ENCODE measurements at regions not wholly inside any gene's neighbourhood (a gene's known extent, or its start where the extent isn't known, plus 50 kb on each side); places are given as distances from the start of the nearest gene placed in this dataset.

DNA sequence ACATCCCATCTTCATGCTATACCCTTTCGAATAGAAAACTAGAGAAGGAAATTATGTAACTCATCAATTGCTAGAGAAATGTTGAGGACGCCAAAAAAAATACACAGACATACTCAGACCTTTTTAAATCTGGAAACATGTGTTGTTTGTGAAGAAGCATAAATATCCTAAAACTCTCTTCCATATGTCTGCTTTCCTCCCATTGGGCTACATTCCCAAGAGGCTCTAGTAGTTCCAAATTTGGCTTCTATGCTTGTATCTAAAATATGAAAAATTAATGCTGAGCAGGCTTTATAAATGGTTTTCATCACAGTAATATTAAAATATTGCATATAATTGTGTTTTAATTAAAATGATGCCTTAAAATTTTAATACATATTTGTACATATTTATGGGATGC lies 297.9 kb upstream of the PSMD7 start:
- ATAC-seq (no peak), DNase-seq (no peak)
- CTCF ChIA-PET, result no interaction called here
- Mint-ChIP-seq H3K9me3 (peaks cover 10% of the 10 kb centered on the region), H3K4me3 (no peak overlapping the region), H3K27ac (no peak overlapping the region), H3K4me1 (ENCODE audit: low read depth) (no peaks in the 10 kb centered on the region), H3K36me3 (ENCODE audit: low read depth) (no peaks in the 10 kb centered on the region), H3K27me3 (no peaks in the 10 kb centered on the region)
- POLR2A ChIA-PET, result no interaction called here
- intact Hi-C loops (cut with micrococcal nuclease), result no loop called here
- TF ChIP-seq, protein P1, sequence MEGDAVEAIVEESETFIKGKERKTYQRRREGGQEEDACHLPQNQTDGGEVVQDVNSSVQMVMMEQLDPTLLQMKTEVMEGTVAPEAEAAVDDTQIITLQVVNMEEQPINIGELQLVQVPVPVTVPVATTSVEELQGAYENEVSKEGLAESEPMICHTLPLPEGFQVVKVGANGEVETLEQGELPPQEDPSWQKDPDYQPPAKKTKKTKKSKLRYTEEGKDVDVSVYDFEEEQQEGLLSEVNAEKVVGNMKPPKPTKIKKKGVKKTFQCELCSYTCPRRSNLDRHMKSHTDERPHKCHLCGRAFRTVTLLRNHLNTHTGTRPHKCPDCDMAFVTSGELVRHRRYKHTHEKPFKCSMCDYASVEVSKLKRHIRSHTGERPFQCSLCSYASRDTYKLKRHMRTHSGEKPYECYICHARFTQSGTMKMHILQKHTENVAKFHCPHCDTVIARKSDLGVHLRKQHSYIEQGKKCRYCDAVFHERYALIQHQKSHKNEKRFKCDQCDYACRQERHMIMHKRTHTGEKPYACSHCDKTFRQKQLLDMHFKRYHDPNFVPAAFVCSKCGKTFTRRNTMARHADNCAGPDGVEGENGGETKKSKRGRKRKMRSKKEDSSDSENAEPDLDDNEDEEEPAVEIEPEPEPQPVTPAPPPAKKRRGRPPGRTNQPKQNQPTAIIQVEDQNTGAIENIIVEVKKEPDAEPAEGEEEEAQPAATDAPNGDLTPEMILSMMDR (IDR thresholded peaks at IDR 0.05), result no peak

DNA sequence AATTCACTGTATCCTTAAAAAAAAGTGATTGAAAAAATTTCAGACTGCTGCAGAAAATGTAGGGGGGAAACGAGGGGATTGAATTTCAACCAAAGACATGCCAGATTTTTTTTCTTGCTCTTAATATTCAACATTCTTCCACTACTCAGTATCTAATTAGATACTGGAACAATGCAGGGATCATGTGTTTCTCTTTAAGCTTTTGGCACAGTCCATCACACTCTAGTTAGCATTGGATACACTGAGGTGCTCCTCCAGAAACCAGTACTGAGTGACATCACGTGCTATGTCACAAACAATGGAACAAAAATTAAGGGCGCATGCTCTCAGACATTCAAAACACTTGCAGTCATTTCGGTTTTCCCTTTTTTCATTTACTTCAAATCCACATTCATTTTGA lies 298.6 kb upstream of the PSMD7 start:
- POLR2A ChIA-PET, result no interaction called here
- TF ChIP-seq, protein P1 (IDR thresholded peaks at IDR 0.05), result no peak
- Mint-ChIP-seq H3K27me3 (no peaks in the 10 kb centered on the region), H3K27ac (no peak overlapping the region), H3K9me3 (peaks cover 6% of the 10 kb centered on the region), H3K36me3 (ENCODE audit: low read depth) (no peaks in the 10 kb centered on the region), H3K4me3 (no peak overlapping the region), H3K4me1 (ENCODE audit: low read depth) (no peaks in the 10 kb centered on the region)
- ATAC-seq (no peak), DNase-seq (no peak)
- intact Hi-C loops (cut with micrococcal nuclease), result no loop called here
- CTCF ChIA-PET, result no interaction called here

DNA sequence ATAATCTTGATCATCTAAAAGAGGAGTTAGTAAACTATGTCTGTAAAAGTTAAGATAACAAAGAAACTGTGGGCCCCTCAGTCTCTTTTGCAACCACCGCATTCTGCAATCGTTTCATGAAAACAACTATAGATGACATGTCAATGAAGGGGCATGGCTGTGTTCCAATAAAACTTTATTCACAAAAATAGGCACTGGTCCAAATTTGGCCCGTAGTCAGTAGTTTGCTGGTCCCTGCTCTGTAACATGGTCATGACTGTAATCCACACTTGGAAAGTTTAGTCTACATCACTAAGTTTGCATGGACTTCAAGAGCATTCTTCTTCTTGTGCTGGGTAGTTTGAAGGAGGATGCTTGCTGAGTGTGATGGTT lies 299.3 kb upstream of the PSMD7 start:
- Mint-ChIP-seq H3K27me3 (no peaks in the 10 kb centered on the region), H3K27ac (no peak overlapping the region), H3K9me3 (peaks cover 6% of the 10 kb centered on the region), H3K4me1 (ENCODE audit: low read depth) (no peaks in the 10 kb centered on the region), H3K4me3 (no peak overlapping the region), H3K36me3 (ENCODE audit: low read depth) (no peaks in the 10 kb centered on the region)
- intact Hi-C loops (cut with micrococcal nuclease), result no loop called here
- DNase-seq (no peak), ATAC-seq (no peak)
- CTCF ChIA-PET, result no interaction called here
- TF ChIP-seq, protein P1 (IDR thresholded peaks at IDR 0.05), result no peak
- POLR2A ChIA-PET, result no interaction called here

DNA sequence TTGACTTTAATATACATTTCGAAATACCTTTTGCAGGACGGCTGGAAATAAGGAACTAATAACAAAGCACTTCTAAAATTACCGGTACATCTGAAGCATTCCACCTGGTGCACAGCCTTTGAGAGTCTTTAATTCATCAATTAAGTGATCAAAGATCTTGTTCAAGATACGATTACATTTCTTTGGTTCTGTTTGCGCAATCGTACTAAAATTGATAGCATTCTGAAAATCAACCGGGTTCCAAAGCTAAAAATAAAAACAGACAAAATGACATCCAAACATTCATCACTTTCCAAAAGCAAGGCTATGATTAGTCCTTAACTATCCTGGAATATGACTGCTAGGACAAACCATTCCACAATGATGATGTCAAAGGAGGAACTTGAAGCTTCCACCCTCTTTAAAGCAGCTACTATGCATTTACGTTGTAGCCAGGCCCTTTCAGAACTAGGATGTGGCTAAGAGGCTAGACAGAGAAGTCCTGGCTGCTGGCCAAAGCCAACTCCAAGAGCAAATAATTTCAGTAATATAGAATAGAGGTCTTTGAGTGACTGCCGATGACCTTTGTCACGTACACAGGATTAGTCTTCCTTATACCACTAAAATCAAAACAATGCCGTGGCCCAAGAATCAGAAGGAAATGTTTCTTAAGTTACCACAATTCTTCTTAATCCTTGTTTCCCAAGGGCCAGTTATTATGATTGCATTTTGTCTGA lies 299.8 kb upstream of the PSMD7 start:
- no peak overlapping the region for H3K4me3 Mint-ChIP-seq
- ATAC-seq, result no peak
- TF ChIP-seq, protein P1 (IDR thresholded peaks at IDR 0.05), result no peak
- H3K27ac Mint-ChIP-seq, result no peak overlapping the region
- H3K27me3 Mint-ChIP-seq, result no peaks in the 10 kb centered on the region
- no peaks in the 10 kb centered on the region for H3K4me1 Mint-ChIP-seq (ENCODE audit: low read depth)
- no peaks in the 10 kb centered on the region for H3K36me3 Mint-ChIP-seq (ENCODE audit: low read depth)
- intact Hi-C loops (cut with micrococcal nuclease), result no loop called here
- POLR2A ChIA-PET, result no interaction called here
- H3K9me3 Mint-ChIP-seq, result peaks cover 6% of the 10 kb centered on the region
- no peak for DNase-seq
- CTCF ChIA-PET, result no interaction called here

DNA sequence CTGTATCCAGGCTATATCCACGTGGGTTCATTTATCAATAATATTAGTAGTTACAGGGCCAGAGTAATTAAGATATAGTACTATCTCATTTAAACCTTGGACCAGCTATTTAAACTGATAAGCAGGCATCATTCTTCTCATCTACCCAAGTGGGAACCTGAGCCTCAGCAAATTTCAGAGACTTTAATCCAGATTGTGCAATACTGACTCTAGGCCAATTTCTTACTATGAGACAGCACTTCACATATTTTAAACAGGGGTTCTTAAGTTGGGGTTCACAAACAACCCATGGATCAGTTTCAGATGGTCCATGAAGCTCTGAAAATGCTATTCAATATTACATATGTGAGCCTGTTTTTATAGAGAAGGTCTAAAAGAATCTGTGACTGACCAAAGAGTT lies 302.7 kb upstream of the PSMD7 start:
- ATAC-seq (no peak), DNase-seq (no peak)
- intact Hi-C loops (cut with micrococcal nuclease), result no loop called here
- no peaks in the 10 kb centered on the region for H3K27me3 Mint-ChIP-seq
- H3K27ac Mint-ChIP-seq, result no peak overlapping the region
- TF ChIP-seq, protein P1 (IDR thresholded peaks at IDR 0.05), result no peak
- ChIA-PET CTCF (no interaction called here), POLR2A (interaction anchor here (1.0 kb wide), 1 partner anchor 26 kb away, joined by 4 read pairs; no protein-coding TSS in a partner anchor)
- H3K4me1 Mint-ChIP-seq (ENCODE audit: low read depth), result no peaks in the 10 kb centered on the region
- no peak overlapping the region for H3K4me3 Mint-ChIP-seq
- H3K36me3 Mint-ChIP-seq (ENCODE audit: low read depth), result no peaks in the 10 kb centered on the region
- peaks cover 3% of the 10 kb centered on the region for H3K9me3 Mint-ChIP-seq
